HG02588 (cell line): ENCODE measurements at regions not wholly inside any gene's neighbourhood (a gene's known extent, or its start where the extent isn't known, plus 50 kb on each side); places are given as distances from the start of the nearest gene placed in this dataset.

Source experiments
- ATAC-seq: cut with Tn5 transposase; IDR thresholded peaks from one replicate; pipeline ENCODE4 v1.9.1; 2021; ENCODE audit warnings: mild to moderate bottlenecking, moderate library complexity; ENCODE audit not compliant: unreplicated experiment

- ATAC-seq: no peak
Measured at GRCh38 chr4:83677656-83678055, 141.7 kb downstream of the GPAT3 start.

DNA sequence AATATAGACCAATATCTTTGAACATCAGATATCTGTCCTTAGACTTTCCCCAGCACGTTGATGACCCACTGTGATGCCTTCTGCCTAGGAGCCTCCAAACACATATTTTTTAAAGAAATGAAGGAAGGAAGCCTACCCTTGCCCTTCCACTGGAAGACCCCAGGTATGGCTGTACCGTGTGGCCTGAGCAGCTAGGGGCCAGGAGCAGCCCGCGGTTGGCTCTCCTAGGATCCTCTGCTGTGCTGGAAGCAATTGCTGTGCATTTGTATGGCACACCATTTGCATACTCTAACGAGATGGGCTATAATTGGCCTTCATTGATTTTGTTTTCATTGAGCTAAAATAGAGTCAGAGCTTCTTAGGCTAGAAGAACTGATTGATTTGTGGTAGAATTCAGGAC, 128.8 kb downstream of the GPAT3 start:
- ATAC-seq: no peak

- ATAC-seq: no peak
Measured at GRCh38 chr4:83664071-83664470, 128.2 kb downstream of the GPAT3 start.

DNA sequence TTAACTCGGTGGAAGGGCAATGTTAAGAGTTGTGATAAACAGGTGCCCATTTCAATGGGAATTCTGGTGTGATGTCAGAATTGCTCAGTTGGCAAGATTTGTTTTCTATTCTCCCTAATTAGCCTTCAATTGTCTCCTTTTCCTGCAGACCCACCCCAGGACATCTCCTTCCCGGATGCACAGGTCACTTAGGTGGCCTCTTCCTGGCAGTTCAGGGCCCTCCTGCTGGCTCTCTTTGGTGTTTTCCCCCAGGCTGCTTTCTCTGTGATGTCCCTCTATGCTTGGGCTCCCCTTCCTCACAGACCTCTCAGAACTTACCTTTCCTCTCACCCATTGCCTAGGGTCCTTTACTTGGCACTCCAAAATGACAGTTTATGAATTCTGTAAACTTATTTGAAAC, 126.3 kb downstream of the GPAT3 start:
- ATAC-seq: no peak

GRCh38 chr4:83661359-83661758, 125.5 kb downstream of the GPAT3 start:
- ATAC-seq: no peak

- no peak for ATAC-seq
Measured at GRCh38 chr4:83660578-83660977, 124.7 kb downstream of the GPAT3 start.

DNA sequence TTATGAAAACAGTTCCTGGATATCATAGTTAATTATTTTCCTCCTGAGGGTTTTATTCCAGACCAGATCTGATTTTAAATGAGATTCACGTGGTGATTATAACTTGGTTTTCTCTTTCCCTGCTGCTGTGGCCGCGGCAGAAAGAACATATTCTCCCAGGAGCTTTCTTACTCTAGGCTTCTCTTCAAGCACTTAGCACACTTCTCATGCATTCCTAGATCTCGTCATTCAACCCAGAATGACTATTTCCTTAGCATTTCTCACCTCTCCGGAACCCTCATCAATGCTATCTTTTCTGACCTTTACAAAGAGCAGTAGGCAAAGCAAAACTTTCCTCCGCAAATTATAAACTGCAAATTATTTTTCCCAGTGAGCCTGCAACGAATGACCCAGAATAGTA, 122.9 kb downstream of the GPAT3 start:
- no peak for ATAC-seq

GRCh38 chr4:83657336-83657735, 121.4 kb downstream of the GPAT3 start:
- no peak for ATAC-seq
